H1 (cell line): ENCODE measurements at regions not wholly inside any gene's neighbourhood (a gene's known extent, or its start where the extent isn't known, plus 50 kb on each side); places are given as distances from the start of the nearest gene placed in this dataset.

Experiments
- CTCF ChIA-PET: fragments of 300-600 bp; sonication (Branson Sonifier 250); formaldehyde crosslinking; loops from one replicate; lab custom pipeline; 2021; ENCODE audit not compliant: partially characterized antibody; lab: Charles Lee
- POLR2A ChIA-PET: fragments of 300-600 bp; sonication (Branson Sonifier 250); formaldehyde crosslinking; loops from one replicate; lab custom pipeline; 2021; ENCODE audit warnings: inconsistent platforms; ENCODE audit not compliant: partially characterized antibody; lab: Charles Lee
- DNase-seq, 2 experiments: peaks; one replicate each; pipeline versions ENCODE4 v3.0.0 to v3.0.0-alpha.2; 2010 to 2022; ENCODE audit warnings: low spot score in 2 of 2, low read depth in 1 of 2, mixed read lengths in 1 of 2
- FAIRE-seq: peaks from 2 replicates; lab custom pipeline; 2011; peaks lifted over from hg19 to GRCh38; lab: Jason Lieb, UNC
- H2AFZ ChIP-seq: 2 replicates; pipeline ENCODE4 v1.8.1; 2012; ENCODE audit warnings: low read length, inconsistent platforms
- H2AK5ac ChIP-seq: 2 replicates; pipeline ENCODE4 v1.6.1; 2013; ENCODE audit warnings: low read depth, low read length
- H2BK120ac ChIP-seq: replicated peaks from 2 replicates; pipeline ENCODE3; 2013; ENCODE audit warnings: low read depth, low read length, inconsistent platforms
- H2BK12ac ChIP-seq: 2 replicates; pipeline ENCODE4 v1.6.1; 2013; ENCODE audit warnings: low read depth, low read length
- H2BK15ac ChIP-seq: 2 replicates; pipeline ENCODE4 v1.6.1; 2013; ENCODE audit warnings: low read length
- H2BK20ac ChIP-seq: 2 replicates; pipeline ENCODE4 v1.6.1; 2013; ENCODE audit warnings: low read length
- H2BK5ac ChIP-seq: 2 replicates; pipeline ENCODE4 v1.6.1; 2013; ENCODE audit warnings: low read depth, low read length
- H3K14ac ChIP-seq: 2 replicates; pipeline ENCODE4 v1.6.1; 2013; ENCODE audit warnings: inconsistent platforms; ENCODE audit not compliant: insufficient read length
- H3K18ac ChIP-seq: 2 replicates; pipeline ENCODE4 v1.6.1; 2013; ENCODE audit warnings: low read length; ENCODE audit errors: extremely low read depth
- H3K23ac ChIP-seq: 2 replicates; pipeline ENCODE4 v1.6.1; 2013; ENCODE audit warnings: inconsistent platforms; ENCODE audit not compliant: insufficient read length
- H3K23me2 ChIP-seq: 2 replicates; pipeline ENCODE4 v1.6.1; 2013; ENCODE audit warnings: low read depth, low read length
- H3K27ac ChIP-seq: 2 replicates; pipeline ENCODE4 v1.6.1; 2011; ENCODE audit warnings: low read depth, low read length, inconsistent platforms
- H3K27me3 ChIP-seq, 4 experiments: replicated peaks in 1 of 4; 1 replicate in 1 of 4; 2 replicates in 3 of 4; pipeline versions ENCODE4 v1.6.1 to v1.8.1; 2011 to 2013; ENCODE audit warnings: low read length in 3 of 4, mild to moderate bottlenecking in 3 of 4, inconsistent platforms in 2 of 4, mixed read lengths in 2 of 4, moderate library complexity in 1 of 4; ENCODE audit not compliant: control insufficient read depth in 3 of 4, insufficient read depth in 3 of 4; ENCODE audit errors: extremely low read depth in 1 of 4
- H3K36me3 ChIP-seq, 4 experiments: 2 replicates each; pipeline versions ENCODE4 v1.6.1 to v1.8.1; 2011 to 2013; ENCODE audit warnings: mild to moderate bottlenecking in 4 of 4, low read length in 3 of 4, moderate library complexity in 2 of 4, control low read depth in 1 of 4, inconsistent platforms in 1 of 4; ENCODE audit not compliant: insufficient read depth in 4 of 4, control insufficient read depth in 2 of 4
- H3K4ac ChIP-seq: replicated peaks from 2 replicates; pipeline ENCODE3; 2013; ENCODE audit warnings: low read length, low read depth, mixed read lengths, inconsistent platforms; ENCODE audit not compliant: insufficient read length
- H3K4me1 ChIP-seq, 4 experiments: replicated peaks in 1 of 4; 1 replicate in 1 of 4; 2 replicates in 3 of 4; pipeline versions ENCODE4 v1.6.1 to v1.8.1; 2011 to 2013; ENCODE audit warnings: low read length in 3 of 4, inconsistent platforms in 2 of 4, mixed read lengths in 1 of 4; ENCODE audit not compliant: insufficient read depth in 4 of 4, control insufficient read depth in 3 of 4
- H3K4me2 ChIP-seq, 2 experiments: 2 replicates each; pipeline versions ENCODE4 v1.6.1 to v1.8.1; 2011 to 2013; ENCODE audit warnings: low read depth in 2 of 2, low read length in 2 of 2, control low read depth in 1 of 2, inconsistent platforms in 1 of 2, mild to moderate bottlenecking in 1 of 2; ENCODE audit not compliant: insufficient read depth in 1 of 2
- H3K4me3 ChIP-seq, 4 experiments: fragments of 200-600, 300-600 bp in 1 of 4; sonication (generic), shearing (Covaris generic), sonication (Bioruptor Twin) in 1 of 4; 2 replicates each; pipeline versions ENCODE4 v1.5.1 to v1.8.1; 2011 to 2016; ENCODE audit warnings: low read length in 4 of 4, low read depth in 3 of 4, control low read depth in 2 of 4, inconsistent platforms in 2 of 4, mild to moderate bottlenecking in 2 of 4, mixed read lengths in 1 of 4, moderate library complexity in 1 of 4; ENCODE audit not compliant: insufficient read depth in 2 of 4; ENCODE audit errors: extremely low read depth in 1 of 4
- H3K56ac ChIP-seq: replicated peaks from 2 replicates; pipeline ENCODE3; 2013; ENCODE audit warnings: low read depth, mild to moderate bottlenecking, mixed read lengths, low read length, inconsistent platforms; ENCODE audit not compliant: insufficient read length
- H3K79me1 ChIP-seq: 2 replicates; pipeline ENCODE4 v1.6.1; 2013; ENCODE audit warnings: low read depth, low read length, control low read depth
- H3K79me2 ChIP-seq, 2 experiments: 2 replicates each; pipeline versions ENCODE4 v1.6.1 to v1.8.1; 2012 to 2013; ENCODE audit warnings: low read length in 2 of 2, mild to moderate bottlenecking in 2 of 2, inconsistent platforms in 1 of 2; ENCODE audit not compliant: insufficient read depth in 2 of 2, control insufficient read depth in 1 of 2
- H3K9ac ChIP-seq, 4 experiments: replicated peaks in 1 of 4; 1 replicate in 1 of 4; 2 replicates in 3 of 4; pipeline versions ENCODE4 v1.6.1 to v1.8.1; 2011 to 2013; ENCODE audit warnings: low read depth in 3 of 4, low read length in 3 of 4, control low read depth in 2 of 4, mild to moderate bottlenecking in 2 of 4, moderate library complexity in 2 of 4, inconsistent platforms in 1 of 4; ENCODE audit errors: extremely low read depth in 1 of 4
- H3K9me3 ChIP-seq, 2 experiments: 2 replicates each; pipeline versions ENCODE4 v1.6.1 to v1.8.1; 2012 to 2013; ENCODE audit warnings: mild to moderate bottlenecking in 2 of 2, moderate library complexity in 2 of 2, control low read depth in 1 of 2, inconsistent platforms in 1 of 2, low read depth in 1 of 2, low read length in 1 of 2, mixed read lengths in 1 of 2; ENCODE audit not compliant: insufficient read depth in 2 of 2
- H4K20me1 ChIP-seq, 2 experiments: replicated peaks in 1 of 2; 2 replicates each; pipeline versions ENCODE3 to v1.8.1; 2011 to 2013; ENCODE audit warnings: inconsistent platforms in 2 of 2, low read length in 2 of 2, mild to moderate bottlenecking in 1 of 2; ENCODE audit not compliant: insufficient read depth in 2 of 2, control insufficient read depth in 1 of 2
- H4K5ac ChIP-seq: 2 replicates; pipeline ENCODE4 v1.6.1; 2013; ENCODE audit warnings: low read length, low read depth, mixed read lengths, inconsistent platforms; ENCODE audit not compliant: insufficient read length
- H4K8ac ChIP-seq: 2 replicates; pipeline ENCODE4 v1.8.0; 2013; ENCODE audit warnings: mild to moderate bottlenecking, moderate library complexity, low read length, inconsistent platforms; ENCODE audit not compliant: insufficient read depth; ENCODE audit errors: extremely low read depth
- H4K91ac ChIP-seq: replicated peaks from 2 replicates; pipeline ENCODE3; 2013; ENCODE audit warnings: low read length, mixed read lengths, inconsistent platforms; ENCODE audit not compliant: insufficient read length
- BCL11A ChIP-seq, 2 experiments: IDR thresholded peaks; one replicate each; pipeline ENCODE4 v1.6.1; 2011; ENCODE audit warnings: low read depth in 2 of 2, low read length in 2 of 2, mild to moderate bottlenecking in 2 of 2
- BRCA1 ChIP-seq: IDR thresholded peaks from 2 replicates; pipeline ENCODE4 v1.6.1; 2012; ENCODE audit warnings: low read depth, low read length, improper control_type of control experiment
- GTF2F1 ChIP-seq: IDR thresholded peaks from 2 replicates; pipeline ENCODE4 v1.6.1; 2012; ENCODE audit warnings: low read depth, low read length, improper control_type of control experiment, borderline replicate concordance
- RAD21 ChIP-seq, 2 experiments: IDR thresholded peaks in 1 of 2; conservative IDR thresholded peaks in 1 of 2; 2 replicates each; pipeline ENCODE4 v1.6.1; 2011; ENCODE audit warnings: low read depth in 2 of 2, low read length in 2 of 2, improper control_type of control experiment in 1 of 2, inconsistent platforms in 1 of 2, mild to moderate bottlenecking in 1 of 2, moderate library complexity in 1 of 2
- SIN3A ChIP-seq, 2 experiments: IDR thresholded peaks in 1 of 2; conservative IDR thresholded peaks in 1 of 2; 2 replicates each; pipeline ENCODE4 v1.6.1; 2011 to 2012; ENCODE audit warnings: low read length in 2 of 2, improper control_type of control experiment in 1 of 2, low read depth in 1 of 2, mild to moderate bottlenecking in 1 of 2
- TEAD4 ChIP-seq: IDR thresholded peaks from 2 replicates; pipeline ENCODE4 v1.6.1; 2012; ENCODE audit warnings: low read depth, low read length, inconsistent platforms, mixed read lengths
- ZNF274 ChIP-seq: IDR thresholded peaks from 2 replicates; pipeline ENCODE4 v1.7.0; 2012; ENCODE audit warnings: low read length, borderline replicate concordance; ENCODE audit errors: extremely low read depth
- whole genome bisulfite sequencing, 2 experiments: shearing (Covaris generic) in 1 of 2; methylation state at CpG; one replicate each; pipeline versions ENCODE4 v1.1.6 to v1.1.7; 2013 to 2015; ENCODE audit warnings: low lambda C conversion rate in 2 of 2, mixed read lengths in 2 of 2, inconsistent platforms in 1 of 2, low coverage in 1 of 2, missing lambda C conversion rate in 1 of 2; ENCODE audit not compliant: insufficient replicate concordance in 2 of 2, insufficient coverage in 1 of 2, insufficient read length in 1 of 2; ENCODE audit errors: extremely low coverage in 1 of 2, missing lambda C conversion rate in 1 of 2; 5-methylcytosine and 5-hydroxymethylcytosine counted together
- TF ChIP-seq, protein P1 (sequence below): IDR thresholded peaks from 2 replicates; pipeline ENCODE4 v1.6.1; 2012; ENCODE audit warnings: inconsistent platforms

DNA sequence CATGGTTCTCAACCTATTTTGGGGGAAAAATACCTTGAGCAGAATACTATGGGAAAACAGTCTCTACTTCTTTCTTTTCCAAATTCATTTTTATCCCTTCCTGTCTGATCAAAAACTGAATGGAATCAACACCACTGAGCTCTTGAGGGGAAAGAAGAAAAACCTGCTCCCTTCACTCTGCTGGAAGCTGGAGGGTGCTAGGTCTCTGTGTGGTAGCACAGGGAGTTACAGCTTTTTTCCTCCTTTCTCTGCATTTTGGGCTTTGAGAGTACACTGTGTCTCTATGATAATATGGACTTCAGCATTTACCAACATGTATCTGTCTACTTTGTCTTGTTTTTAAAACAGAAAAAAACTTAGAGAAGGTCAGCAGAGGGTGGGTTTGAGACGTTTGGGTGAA lies 417.2 kb upstream of the SYT1 start:
- no peak overlapping the region for H2BK15ac ChIP-seq
- TF ChIP-seq BCL11A (IDR thresholded peaks at IDR 0.05; ENCODE audit: low read depth in 2 of 2, low read length in 2 of 2) (no peak), SIN3A (conservative IDR thresholded peaks at IDR 0.05 in 1 of 2, IDR thresholded peaks at IDR 0.05 in 1 of 2; ENCODE audit: low read depth in 1 of 2, low read length in 2 of 2) (no peak), BRCA1 (no peak), TEAD4 (no peak), RAD21 (IDR thresholded peaks at IDR 0.05 in 1 of 2, conservative IDR thresholded peaks at IDR 0.05 in 1 of 2; ENCODE audit: low read depth in 2 of 2, low read length in 2 of 2) (0 out of 4 replicates have a peak, but pooled peaks have one; percentile 1 to 6), GTF2F1 (no peak), ZNF274 (no peak)
- TF ChIP-seq, protein P1, sequence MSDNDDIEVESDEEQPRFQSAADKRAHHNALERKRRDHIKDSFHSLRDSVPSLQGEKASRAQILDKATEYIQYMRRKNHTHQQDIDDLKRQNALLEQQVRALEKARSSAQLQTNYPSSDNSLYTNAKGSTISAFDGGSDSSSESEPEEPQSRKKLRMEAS, result no peak
- no peak overlapping the region for H2BK120ac ChIP-seq
- no peak overlapping the region for H3K56ac ChIP-seq
- H2BK12ac ChIP-seq, result no peak overlapping the region
- no peaks in the 10 kb centered on the region for H3K9me3 ChIP-seq
- no peak overlapping the region for H3K18ac ChIP-seq
- WGBS, 2 experiments, result 89% methylated on average over 1 of the region's 1 CpG; no CpG with 5 or more reads in 1 of the 2 experiments
- H3K4me2 ChIP-seq, result no peak overlapping the region
- H2AK5ac ChIP-seq, result no peak overlapping the region
- no peaks in the 10 kb centered on the region for H3K23me2 ChIP-seq
- DNase-seq (no peak), FAIRE-seq (no peak)
- H3K79me1 ChIP-seq, result no peaks in the 10 kb centered on the region
- H2AFZ ChIP-seq, result peak overlapping the region; percentile 18; the same call in 1 of the 2 replicates
- peaks cover 0 to 2% (median 0%) of the 10 kb centered on the region in 4 experiments; a peak in 1 of 7 replicates for H3K4me1 ChIP-seq
- ChIA-PET CTCF (interaction anchor here (0.6 to 1.7 kb wide), 3 partner anchors 15 to 35 kb away, joined by 3 to 4 read pairs (median 3); no protein-coding TSS in a partner anchor), POLR2A (no interaction called here)
- no peak overlapping the region for H4K5ac ChIP-seq
- no peak overlapping the region for H4K8ac ChIP-seq
- H2BK5ac ChIP-seq, result no peak overlapping the region
- H3K23ac ChIP-seq, result no peak overlapping the region
- H3K36me3 ChIP-seq, result no peaks in the 10 kb centered on the region
- no peak overlapping the region for H3K14ac ChIP-seq
- H3K9ac ChIP-seq, result no peak overlapping the region
- H4K20me1 ChIP-seq, result no peaks in the 10 kb centered on the region
- H3K4me3 ChIP-seq, result no peak overlapping the region
- H3K79me2 ChIP-seq, result no peaks in the 10 kb centered on the region
- H4K91ac ChIP-seq, result no peak overlapping the region
- H2BK20ac ChIP-seq, result no peak overlapping the region
- H3K27me3 ChIP-seq, result no peaks in the 10 kb centered on the region
- H3K4ac ChIP-seq, result no peak overlapping the region
- H3K27ac ChIP-seq, result no peak overlapping the region
